ENCODE measurements at regions not wholly inside any gene's neighbourhood (a gene's known extent, or its start where the extent isn't known, plus 50 kb on each side); places are given as distances from the start of the nearest gene placed in this dataset.

DNA sequence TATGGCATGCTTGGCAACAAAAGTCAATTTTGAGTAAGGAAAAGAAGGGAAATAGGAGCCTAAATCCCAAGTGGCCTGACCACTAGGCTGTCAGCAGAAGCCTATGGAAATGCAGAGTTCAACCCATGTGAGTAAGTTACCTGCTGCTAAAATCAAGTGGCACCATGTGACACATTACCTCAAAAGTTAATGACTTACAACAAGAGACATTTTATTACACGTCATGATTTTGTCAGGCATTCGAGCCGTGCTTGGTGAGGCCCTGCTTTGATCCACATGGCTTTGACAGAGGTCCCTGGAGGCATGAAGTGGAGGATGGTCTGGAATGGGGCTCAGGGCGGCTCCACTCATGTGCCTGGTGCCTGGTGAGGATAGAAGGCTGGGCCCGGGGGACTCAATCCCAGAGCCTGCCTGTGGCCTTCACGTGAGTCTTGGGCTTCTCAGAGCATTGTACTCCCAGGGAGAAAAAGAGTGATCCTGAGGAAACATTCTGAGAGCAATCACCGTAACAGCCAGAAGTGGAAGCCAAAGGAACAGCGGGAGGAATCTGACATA is 339.1 kb upstream of the B3GAT1 start:
- Mint-ChIP-seq H3K4me3 (no peak overlapping the region), H3K36me3 (ENCODE audit: low read depth) (no peaks in the 10 kb centered on the region), H3K9me3 (peaks cover 4% of the 10 kb centered on the region), H3K27ac (no peak overlapping the region), H3K4me1 (ENCODE audit: low read depth) (no peaks in the 10 kb centered on the region), H3K27me3 (peaks cover 46% of the 10 kb centered on the region)
- DNase-seq = no peak

DNA sequence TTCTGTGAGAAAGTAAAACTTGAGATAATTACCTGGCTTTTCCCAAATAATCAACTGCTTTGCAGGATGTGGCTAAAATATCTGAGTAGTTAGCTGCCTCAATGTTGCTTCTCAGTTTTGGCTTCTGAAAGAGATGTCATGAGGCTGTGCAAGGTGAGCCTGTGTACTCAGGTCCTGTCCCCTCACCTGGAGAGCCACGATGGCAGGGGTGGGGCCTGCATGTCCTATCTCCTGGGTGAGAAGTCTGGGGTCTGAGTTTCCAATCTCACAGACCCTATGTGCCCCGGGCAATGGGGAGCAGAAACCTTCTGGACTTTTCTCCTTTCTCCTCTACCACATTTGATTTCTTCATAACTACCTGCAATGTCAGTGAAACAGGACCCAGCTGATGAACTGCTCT is 338.6 kb upstream of the B3GAT1 start:
- H3K27me3 Mint-ChIP-seq = peaks cover 44% of the 10 kb centered on the region
- no peaks in the 10 kb centered on the region for H3K4me1 Mint-ChIP-seq (ENCODE audit: low read depth)
- no peak overlapping the region for H3K27ac Mint-ChIP-seq
- no peak overlapping the region for H3K4me3 Mint-ChIP-seq
- DNase-seq = no peak
- no peaks in the 10 kb centered on the region for H3K36me3 Mint-ChIP-seq (ENCODE audit: low read depth)
- H3K9me3 Mint-ChIP-seq = peaks cover 4% of the 10 kb centered on the region

DNA sequence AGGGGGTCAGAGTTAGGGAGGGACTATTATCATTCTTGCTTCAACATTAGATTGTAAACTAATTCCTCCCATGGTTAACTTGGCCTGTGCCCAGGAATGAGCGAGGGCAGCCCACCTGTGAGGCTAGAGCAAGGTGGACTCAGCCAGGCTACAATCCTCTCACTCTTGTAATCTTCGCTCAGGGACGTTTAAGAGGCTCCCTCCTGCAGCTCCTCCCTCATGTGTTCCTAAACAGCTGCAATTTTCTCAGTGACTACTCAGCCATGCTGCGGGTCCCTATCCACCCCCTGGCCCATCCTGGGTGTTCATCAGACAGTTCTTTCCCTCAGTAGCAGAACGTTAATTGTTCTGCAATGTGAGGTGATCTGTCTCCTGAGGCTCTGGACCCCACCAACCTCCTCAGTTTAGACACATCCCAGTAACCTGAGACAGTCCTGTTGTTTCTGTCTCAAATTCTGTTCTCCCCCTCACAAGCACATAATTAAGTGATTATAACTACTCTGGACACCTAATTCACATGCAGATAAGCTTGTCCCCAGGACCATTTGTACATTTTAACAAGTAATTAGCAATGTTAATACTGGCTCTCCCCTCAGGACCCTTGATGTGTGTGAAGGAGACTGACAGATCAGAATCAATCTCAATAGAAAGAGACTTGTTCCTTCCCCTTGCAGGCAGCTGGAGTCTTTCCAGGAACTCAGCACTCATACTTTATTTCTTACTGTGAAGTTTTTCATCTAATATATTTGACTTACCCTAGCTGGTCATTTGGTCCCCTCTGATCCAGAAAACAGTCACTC is 337.2 kb upstream of the B3GAT1 start:
- Mint-ChIP-seq H3K4me3 (no peak overlapping the region), H3K4me1 (ENCODE audit: low read depth) (no peaks in the 10 kb centered on the region), H3K27me3 (peaks cover 38% of the 10 kb centered on the region), H3K9me3 (peaks cover 4% of the 10 kb centered on the region), H3K27ac (no peak overlapping the region), H3K36me3 (ENCODE audit: low read depth) (no peaks in the 10 kb centered on the region)
- DNase-seq = no peak

DNA sequence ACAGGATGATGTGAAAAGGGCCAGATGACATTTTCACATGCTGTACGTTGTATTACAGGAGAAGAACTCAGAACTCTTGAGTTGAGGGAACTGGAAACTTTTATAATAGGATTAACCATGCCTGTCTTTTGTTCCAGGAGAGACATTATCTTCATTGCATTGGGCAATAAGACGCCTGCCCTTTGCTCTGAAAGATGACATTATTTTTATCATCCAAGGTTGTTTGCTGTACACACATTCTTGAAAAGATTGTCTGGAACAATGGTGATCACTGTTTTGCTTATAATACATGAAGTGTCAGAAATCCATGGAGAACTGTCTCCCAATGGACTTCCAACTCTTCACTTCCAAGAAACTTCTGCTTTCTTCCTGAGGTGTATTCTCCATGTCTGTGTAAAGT is 334.6 kb upstream of the B3GAT1 start:
- H3K4me1 Mint-ChIP-seq (ENCODE audit: low read depth) = peaks cover 9% of the 10 kb centered on the region

DNA sequence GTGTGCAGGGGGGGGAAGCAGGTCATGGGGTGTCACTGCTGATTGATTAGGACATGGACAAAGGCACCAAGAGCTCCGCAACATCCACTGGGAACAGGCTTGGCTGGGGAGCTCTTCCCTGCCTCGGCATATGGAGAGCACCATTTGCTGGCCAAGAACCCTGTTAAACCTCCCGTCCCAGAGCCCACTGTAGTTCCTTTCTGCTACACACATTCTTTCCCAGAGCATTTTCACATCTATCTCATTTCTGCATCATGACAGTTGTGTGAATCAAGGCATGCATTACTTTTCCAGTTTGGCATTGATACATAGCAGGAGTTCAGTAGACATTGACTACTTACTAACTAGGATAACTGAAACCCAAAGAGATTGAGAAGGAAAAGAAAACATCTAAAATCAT is 333.4 kb upstream of the B3GAT1 start:
- Mint-ChIP-seq H3K27ac (no peak overlapping the region), H3K27me3 (peaks cover 20% of the 10 kb centered on the region), H3K9me3 (peaks cover 4% of the 10 kb centered on the region), H3K36me3 (ENCODE audit: low read depth) (no peaks in the 10 kb centered on the region), H3K4me3 (no peak overlapping the region), H3K4me1 (ENCODE audit: low read depth) (peaks cover 9% of the 10 kb centered on the region)
- DNase-seq = no peak

More for the DNA sequence above, 334.6 kb upstream of the B3GAT1 start:
- no peak overlapping the region for H3K4me3 Mint-ChIP-seq
- no peak overlapping the region for H3K27ac Mint-ChIP-seq
- no peaks in the 10 kb centered on the region for H3K36me3 Mint-ChIP-seq (ENCODE audit: low read depth)
- H3K27me3 Mint-ChIP-seq = peaks cover 24% of the 10 kb centered on the region
- peaks cover 4% of the 10 kb centered on the region for H3K9me3 Mint-ChIP-seq
- no peak for DNase-seq

DNA sequence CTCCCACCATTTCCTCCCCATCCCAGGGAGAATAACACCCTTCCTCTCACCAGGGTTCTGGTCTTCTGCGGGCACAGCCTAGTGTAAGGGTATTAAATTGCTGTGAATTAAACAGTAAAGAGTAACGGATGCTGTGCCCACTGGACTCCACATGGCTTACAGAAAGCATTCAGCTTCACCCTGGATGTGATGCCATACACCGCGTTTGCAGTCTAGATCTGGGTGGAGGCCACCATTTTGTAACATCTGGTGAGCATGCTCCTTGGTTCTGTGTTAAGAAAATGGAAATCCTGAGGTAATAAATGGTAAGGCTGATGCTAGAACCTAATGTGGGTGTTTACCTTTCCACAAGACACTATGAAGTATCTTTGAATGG is 331.8 kb upstream of the B3GAT1 start:
- Mint-ChIP-seq H3K27ac (no peak overlapping the region), H3K9me3 (peaks cover 4% of the 10 kb centered on the region), H3K4me3 (no peak overlapping the region), H3K4me1 (ENCODE audit: low read depth) (peaks cover 9% of the 10 kb centered on the region), H3K27me3 (peaks cover 15% of the 10 kb centered on the region), H3K36me3 (ENCODE audit: low read depth) (no peaks in the 10 kb centered on the region)
- no peak for DNase-seq

DNA sequence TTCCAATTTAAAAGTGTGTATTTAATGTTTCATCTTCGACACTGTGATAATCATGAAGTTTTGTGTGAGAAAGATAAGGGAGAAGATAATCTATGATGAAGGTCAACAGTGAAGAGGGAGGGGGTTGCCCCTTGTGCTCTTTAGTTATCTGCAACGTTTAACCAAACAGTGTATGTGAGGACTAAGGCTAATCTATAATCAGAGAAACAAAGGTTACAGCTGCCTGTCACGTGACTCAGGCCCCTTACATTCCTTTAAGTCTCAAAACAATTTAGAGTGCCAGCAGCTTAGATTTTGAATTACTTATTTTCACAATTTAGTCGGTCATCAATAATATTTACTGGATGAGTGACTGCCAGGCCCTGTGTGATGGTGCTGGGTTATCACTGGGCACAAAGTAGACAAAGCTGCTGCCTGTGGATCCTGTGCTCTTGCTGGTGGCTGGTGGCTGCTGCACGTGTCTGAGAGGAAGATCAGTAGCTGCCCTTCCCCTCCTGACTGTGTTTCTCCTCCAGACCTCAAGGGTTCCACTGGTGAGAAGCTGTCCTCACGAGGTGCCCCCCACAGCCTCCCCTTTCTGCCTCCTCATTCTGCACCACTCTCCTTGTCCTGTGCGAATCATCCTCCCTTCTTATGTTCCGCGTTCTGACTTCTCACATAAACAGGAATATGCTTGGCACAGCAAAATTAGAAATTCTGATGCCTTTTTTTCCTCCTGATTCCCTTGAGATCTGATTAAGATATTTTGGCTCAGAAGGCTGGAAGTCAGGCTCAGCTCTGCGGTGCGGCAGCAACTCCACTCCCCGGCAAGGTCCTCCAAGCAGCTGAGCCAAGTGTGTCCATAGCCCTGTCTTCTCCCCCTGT is 331.1 kb upstream of the B3GAT1 start:
- DNase-seq = no peak
- H3K27me3 Mint-ChIP-seq = peaks cover 10% of the 10 kb centered on the region
- peaks cover 9% of the 10 kb centered on the region for H3K4me1 Mint-ChIP-seq (ENCODE audit: low read depth)
- H3K9me3 Mint-ChIP-seq = peaks cover 3% of the 10 kb centered on the region
- H3K36me3 Mint-ChIP-seq (ENCODE audit: low read depth) = no peaks in the 10 kb centered on the region
- H3K4me3 Mint-ChIP-seq = no peak overlapping the region
- H3K27ac Mint-ChIP-seq = no peak overlapping the region

DNA sequence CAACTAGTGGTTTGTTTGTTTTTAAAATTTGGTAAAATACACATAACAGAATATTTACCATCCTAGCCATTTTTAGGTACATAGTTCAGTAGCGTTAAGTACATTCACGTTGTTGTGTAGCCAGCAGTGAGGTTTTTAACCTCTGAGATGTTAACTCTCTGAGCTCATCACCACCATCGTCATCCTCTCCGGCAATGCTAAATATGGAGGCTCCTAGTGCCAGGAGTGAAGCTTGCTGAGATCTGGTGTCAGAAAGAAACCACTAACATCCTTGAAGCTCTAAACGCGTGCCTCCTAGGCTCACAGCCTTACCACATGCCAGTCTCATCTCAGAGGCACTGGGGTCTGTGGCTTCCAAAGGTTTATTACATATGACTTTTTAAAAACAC is 330.2 kb upstream of the B3GAT1 start:
- Mint-ChIP-seq H3K27ac (no peak overlapping the region), H3K4me3 (no peak overlapping the region), H3K27me3 (peaks cover 10% of the 10 kb centered on the region), H3K4me1 (ENCODE audit: low read depth) (peaks cover 9% of the 10 kb centered on the region), H3K9me3 (peaks cover 3% of the 10 kb centered on the region), H3K36me3 (ENCODE audit: low read depth) (no peaks in the 10 kb centered on the region)
- DNase-seq = no peak

DNA sequence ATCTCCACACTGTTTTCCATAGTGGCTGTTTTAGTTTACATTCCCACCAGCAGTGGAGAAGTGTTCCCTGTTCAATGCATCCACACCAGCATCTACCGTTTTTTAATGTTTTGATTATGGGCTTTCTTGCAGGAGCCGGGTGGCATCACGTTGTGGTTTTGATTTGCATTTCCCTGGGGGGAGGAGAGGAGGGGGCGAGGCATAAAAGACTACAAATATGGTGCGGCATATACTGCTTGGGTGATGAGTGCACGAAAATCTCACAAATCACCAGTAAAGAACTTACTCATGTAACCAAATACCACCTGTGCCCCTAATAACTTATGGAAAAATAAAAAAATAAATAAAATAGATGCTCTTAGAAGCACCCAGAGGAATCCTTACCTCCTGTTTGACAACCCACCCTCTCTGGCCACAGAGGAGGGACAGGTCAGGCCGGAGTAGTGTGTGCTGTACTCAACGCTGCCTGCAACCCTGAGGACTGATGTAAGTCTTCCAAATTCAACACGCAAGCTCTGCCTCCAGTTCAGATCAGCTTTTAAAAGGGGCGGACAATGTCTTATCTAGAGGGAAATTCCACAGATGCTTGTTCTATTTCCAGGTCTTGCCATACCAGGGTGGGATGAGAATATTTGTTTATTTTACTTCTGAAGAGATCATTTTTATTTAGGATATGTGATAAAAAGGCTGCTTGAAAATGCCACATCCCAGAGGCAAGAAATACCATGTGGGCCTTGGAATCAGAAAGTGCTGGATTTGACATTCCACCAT is 329.6 kb upstream of the B3GAT1 start:
- Mint-ChIP-seq H3K27ac (no peak overlapping the region), H3K27me3 (peaks cover 12% of the 10 kb centered on the region), H3K4me1 (ENCODE audit: low read depth) (peaks cover 9% of the 10 kb centered on the region), H3K9me3 (no peaks in the 10 kb centered on the region), H3K36me3 (ENCODE audit: low read depth) (no peaks in the 10 kb centered on the region), H3K4me3 (no peak overlapping the region)
- no peak for DNase-seq

DNA sequence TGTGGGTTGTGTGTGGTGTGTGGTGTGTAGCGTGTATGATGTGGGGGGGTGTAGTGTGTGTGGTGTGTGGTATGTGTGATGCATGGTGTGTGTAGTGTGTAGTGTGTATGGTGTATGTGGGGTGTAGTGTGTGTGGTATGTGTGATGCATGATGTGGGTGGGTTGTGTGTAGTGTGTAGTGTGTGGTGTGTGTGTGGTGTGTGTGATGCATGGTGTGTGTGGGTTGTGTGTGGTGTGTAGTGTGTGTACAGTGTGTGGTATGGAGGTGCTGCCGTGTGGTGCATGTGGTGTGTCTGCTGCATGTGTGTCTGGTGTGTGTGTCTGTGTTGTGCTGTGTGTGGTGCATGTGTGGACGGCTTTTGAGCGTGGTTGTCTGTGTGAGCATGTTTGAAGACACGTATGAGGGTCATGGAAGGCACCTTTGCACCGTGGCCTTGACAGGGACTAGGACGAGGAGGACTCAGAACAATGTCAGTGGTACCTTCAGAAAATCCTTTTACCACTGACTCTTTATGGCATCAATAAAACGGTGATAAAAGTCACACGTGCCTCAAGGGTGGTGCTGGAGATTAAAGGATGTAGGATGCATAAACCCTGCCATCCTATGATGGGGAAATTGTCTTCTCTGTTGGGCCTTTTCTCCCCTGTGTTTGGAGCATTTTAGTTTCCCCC is 328.7 kb upstream of the B3GAT1 start:
- no peak overlapping the region for H3K4me3 Mint-ChIP-seq
- H3K36me3 Mint-ChIP-seq (ENCODE audit: low read depth) = no peaks in the 10 kb centered on the region
- peaks cover 9% of the 10 kb centered on the region for H3K4me1 Mint-ChIP-seq (ENCODE audit: low read depth)
- H3K9me3 Mint-ChIP-seq = no peaks in the 10 kb centered on the region
- no peak for DNase-seq
- peaks cover 12% of the 10 kb centered on the region for H3K27me3 Mint-ChIP-seq
- H3K27ac Mint-ChIP-seq = no peak overlapping the region

DNA sequence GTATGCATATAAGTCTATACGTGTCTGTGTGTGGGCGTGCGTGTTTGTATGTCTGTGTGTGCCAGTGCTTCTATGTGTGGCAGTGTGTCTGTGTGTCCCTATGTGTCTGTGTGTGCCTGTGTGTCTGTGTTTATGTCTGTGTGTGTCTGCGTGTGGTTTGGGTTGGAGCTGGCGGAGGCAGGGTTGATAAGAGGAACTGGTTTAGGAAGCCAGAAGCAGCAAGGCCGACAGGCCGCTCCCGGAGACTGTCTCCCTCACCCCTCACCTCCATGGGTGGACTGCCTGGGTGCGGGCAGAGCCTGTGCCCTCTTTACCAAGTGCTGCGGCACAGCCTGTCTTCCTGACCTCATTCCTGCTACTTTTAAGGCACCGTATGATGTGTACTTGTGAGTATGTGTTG is 327.1 kb upstream of the B3GAT1 start:
- no peaks in the 10 kb centered on the region for H3K36me3 Mint-ChIP-seq (ENCODE audit: low read depth)
- H3K27me3 Mint-ChIP-seq = peaks cover 8% of the 10 kb centered on the region
- H3K4me1 Mint-ChIP-seq (ENCODE audit: low read depth) = peaks cover 9% of the 10 kb centered on the region
- H3K9me3 Mint-ChIP-seq = no peaks in the 10 kb centered on the region
- H3K4me3 Mint-ChIP-seq = no peak overlapping the region
- DNase-seq = no peak
- no peak overlapping the region for H3K27ac Mint-ChIP-seq

DNA sequence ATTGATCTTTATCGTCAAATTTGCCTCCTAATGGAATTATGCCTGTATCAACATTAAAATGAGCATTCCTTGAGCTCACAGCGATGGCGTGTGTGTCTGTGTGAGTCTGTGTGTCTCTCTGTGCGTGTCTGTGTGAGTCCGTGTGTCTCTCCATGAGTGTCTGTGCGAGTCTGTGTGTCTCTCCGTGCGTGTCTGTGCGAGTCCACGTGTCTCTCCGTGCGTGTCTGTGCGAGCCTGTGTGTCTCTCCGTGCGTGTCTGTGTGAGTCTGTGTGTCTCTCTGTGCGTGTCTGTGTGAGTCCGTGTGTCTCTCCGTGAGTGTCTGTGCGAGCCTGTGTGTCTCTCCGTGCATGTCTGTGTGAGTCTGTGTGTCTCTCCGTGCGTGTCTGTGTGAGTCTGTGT is 326.5 kb upstream of the B3GAT1 start:
- peaks cover 9% of the 10 kb centered on the region for H3K4me1 Mint-ChIP-seq (ENCODE audit: low read depth)
- no peak for DNase-seq
- peaks cover 8% of the 10 kb centered on the region for H3K27me3 Mint-ChIP-seq
- H3K4me3 Mint-ChIP-seq = no peak overlapping the region
- no peak overlapping the region for H3K27ac Mint-ChIP-seq
- no peaks in the 10 kb centered on the region for H3K9me3 Mint-ChIP-seq
- H3K36me3 Mint-ChIP-seq (ENCODE audit: low read depth) = no peaks in the 10 kb centered on the region

DNA sequence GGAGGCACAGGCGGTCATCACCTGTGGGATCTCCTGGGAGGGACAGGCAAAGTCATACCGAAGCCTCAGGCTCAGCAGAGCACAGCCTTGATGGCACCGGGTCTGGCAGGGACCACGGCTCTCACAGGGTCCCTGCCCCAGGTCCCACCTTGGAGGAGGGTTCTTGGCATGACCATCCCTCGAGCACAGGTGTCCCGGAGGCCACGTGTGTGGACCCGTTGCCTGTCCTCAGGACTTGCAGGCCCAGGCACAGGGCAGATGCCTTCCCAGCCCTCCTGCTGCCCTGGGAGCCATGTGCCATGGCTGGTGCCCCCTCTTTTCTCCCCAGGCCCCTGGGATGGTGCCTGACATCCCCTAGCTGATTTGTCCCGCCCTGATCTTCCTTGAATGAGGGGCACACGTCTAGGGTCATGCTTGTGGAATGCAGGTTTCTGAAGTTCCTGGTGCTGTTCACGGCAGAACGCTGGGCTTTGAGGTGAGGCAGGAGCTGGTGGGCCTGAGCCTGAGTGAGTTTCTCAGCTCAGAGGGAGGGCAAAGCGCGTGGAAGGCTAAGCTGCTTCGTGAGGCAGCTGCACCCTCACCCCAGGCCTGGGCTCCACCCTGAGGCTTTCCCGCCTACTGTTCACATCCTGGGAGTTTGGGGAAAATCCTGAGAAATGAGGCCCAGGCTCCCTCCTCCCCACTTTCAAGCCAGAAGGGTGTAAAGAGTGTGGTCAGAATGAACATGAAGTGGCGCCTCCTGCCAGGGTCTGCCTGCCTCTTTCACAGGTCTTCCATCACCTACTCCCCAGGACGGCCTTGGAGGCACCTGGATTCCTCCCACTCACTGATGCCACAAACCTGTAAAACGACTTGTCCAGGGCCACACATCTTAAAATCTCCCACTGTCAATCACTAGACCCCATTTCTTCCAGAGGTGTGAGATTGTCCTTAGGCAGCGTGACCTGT is 325.8 kb upstream of the B3GAT1 start:
- Mint-ChIP-seq H3K27ac (no peak overlapping the region), H3K27me3 (peaks cover 4% of the 10 kb centered on the region), H3K4me3 (no peak overlapping the region), H3K36me3 (ENCODE audit: low read depth) (no peaks in the 10 kb centered on the region), H3K9me3 (no peaks in the 10 kb centered on the region), H3K4me1 (ENCODE audit: low read depth) (peaks cover 9% of the 10 kb centered on the region)
- DNase-seq = no peak

Measured in activated T-cell treated with anti-CD3 and anti-CD28 coated beads, Interleukin-2, amount 50 U/mL, for 24 hours (primary cell).